ENCODE measurements at regions not wholly inside any gene's neighbourhood (a gene's known extent, or its start where the extent isn't known, plus 50 kb on each side); places are given as distances from the start of the nearest gene placed in this dataset.

DNA sequence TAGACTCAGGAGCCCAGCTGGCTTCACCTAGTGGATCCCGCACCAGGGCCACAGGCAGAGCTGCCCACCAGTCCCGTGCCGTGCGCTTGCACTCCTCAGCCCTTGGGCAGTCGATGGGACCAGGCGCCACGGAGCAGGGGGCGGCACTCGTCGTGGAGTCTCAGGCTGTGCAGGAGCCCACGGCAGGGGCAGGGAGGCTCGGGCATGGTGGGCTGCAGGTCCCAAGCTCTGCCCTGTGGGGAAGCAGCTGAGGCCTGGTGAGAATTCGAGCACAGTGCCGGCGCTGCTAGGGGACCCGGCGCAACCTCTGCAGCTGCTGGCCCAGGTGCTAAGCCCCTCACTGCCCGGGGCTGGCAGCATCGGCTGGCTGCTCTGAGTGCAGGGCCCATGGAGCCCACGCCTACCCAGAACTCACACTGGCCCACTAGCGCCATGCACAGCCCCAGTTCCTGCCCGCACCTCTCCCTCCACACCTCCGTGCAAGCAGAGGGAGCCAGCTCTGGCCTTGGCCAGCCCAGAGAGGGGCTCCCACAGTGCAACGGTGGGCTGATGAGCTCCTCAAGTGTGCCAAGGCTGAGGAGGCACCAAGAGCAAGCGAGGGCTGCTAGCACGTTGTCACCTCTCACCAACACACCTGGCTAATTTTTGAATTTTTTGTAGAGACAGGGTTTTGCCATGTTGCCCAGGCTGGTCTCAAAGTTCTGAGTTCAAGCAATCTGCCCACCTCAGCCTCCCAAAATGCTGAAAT lies 116.1 kb downstream of the SPTSSA start:
- TF ChIP-seq, protein P1, sequence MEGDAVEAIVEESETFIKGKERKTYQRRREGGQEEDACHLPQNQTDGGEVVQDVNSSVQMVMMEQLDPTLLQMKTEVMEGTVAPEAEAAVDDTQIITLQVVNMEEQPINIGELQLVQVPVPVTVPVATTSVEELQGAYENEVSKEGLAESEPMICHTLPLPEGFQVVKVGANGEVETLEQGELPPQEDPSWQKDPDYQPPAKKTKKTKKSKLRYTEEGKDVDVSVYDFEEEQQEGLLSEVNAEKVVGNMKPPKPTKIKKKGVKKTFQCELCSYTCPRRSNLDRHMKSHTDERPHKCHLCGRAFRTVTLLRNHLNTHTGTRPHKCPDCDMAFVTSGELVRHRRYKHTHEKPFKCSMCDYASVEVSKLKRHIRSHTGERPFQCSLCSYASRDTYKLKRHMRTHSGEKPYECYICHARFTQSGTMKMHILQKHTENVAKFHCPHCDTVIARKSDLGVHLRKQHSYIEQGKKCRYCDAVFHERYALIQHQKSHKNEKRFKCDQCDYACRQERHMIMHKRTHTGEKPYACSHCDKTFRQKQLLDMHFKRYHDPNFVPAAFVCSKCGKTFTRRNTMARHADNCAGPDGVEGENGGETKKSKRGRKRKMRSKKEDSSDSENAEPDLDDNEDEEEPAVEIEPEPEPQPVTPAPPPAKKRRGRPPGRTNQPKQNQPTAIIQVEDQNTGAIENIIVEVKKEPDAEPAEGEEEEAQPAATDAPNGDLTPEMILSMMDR (IDR thresholded peaks at IDR 0.05; ENCODE audit: low read depth, low read length, missing control alignments): no peak
- in situ Hi-C loops (cut with HindIII; ENCODE audit: low pct_ligation_motif_present, low sequenced_read_pairs): no loop called here
- H3K4me3 ChIP-seq (ENCODE audit: low read depth, low read length): no peak overlapping the region
- no peak overlapping the region for H3K27ac ChIP-seq
- H3K27me3 ChIP-seq (replicated peaks): no peaks in the 10 kb centered on the region
- no peak for DNase-seq
- no peaks in the 10 kb centered on the region for H3K36me3 ChIP-seq (replicated peaks)

DNA sequence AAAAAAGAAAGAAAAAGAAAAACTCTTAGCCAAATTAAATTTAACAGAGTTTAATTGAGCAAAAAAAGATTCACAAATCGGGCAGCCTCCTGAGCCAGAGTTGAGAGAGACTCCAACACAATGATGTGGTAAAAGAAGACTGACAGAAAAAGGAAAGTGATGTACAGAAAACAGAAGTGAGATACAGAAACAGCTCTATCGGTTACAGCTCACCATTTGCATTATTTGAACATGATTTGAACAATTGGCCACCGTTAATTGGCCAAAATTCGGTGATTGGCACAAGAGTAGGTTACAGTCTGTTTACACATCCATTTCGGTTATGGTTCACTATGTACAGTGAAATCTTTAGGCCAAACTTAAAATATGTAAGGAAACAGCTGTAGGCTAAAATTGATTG lies 117.7 kb downstream of the SPTSSA start:
- DNase-seq: no peak
- H3K36me3 ChIP-seq (replicated peaks): no peaks in the 10 kb centered on the region
- no peak overlapping the region for H3K27ac ChIP-seq
- H3K27me3 ChIP-seq (replicated peaks): no peaks in the 10 kb centered on the region
- no peak overlapping the region for H3K4me3 ChIP-seq (ENCODE audit: low read depth, low read length)
- in situ Hi-C loops (cut with HindIII; ENCODE audit: low pct_ligation_motif_present, low sequenced_read_pairs): no loop called here
- TF ChIP-seq, protein P1 (IDR thresholded peaks at IDR 0.05; ENCODE audit: low read depth, low read length, missing control alignments): no peak

DNA sequence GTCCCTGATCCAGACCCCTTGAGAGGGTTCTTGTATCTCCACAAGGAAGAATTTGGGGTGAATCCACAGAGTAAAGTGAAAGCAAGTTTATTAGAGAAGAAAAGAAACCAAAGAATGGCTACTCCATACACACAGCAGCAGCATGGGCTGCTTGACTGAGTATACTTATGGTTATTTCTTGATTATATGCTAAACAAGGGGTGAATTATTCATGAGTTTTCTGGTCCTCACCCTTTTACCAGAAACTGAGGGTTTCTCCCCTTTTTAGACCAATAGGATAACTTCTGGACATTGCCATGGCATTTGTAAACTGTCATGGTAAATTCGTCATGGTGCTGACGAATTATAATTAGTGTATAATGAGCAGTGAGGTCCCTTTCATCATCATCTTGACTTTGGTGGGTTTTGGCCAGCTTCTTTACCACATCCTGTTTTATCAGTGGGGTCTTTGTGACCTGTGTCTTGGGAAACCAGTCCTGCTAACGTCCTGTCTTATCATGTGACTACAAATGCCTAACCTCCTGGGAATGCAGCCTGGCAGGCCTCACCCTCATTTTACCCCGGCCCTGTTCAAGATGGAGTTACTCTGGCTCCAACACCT lies 121.9 kb downstream of the SPTSSA start:
- TF ChIP-seq, protein P1 (IDR thresholded peaks at IDR 0.05; ENCODE audit: low read depth, low read length, missing control alignments): no peak
- in situ Hi-C loops (cut with HindIII; ENCODE audit: low pct_ligation_motif_present, low sequenced_read_pairs): no loop called here
- no peak for DNase-seq

GRCh38 chr14:34338056-34338455 lies 124.0 kb downstream of the SPTSSA start:
- Histone ChIP-seq H3K36me3 (replicated peaks) (no peaks in the 10 kb centered on the region), H3K27me3 (replicated peaks) (no peaks in the 10 kb centered on the region), H3K27ac (no peak overlapping the region), H3K4me3 (ENCODE audit: low read depth, low read length) (no peak overlapping the region)
- no peak for DNase-seq
- TF ChIP-seq, protein P1 (IDR thresholded peaks at IDR 0.05; ENCODE audit: low read depth, low read length, missing control alignments): no peak
- in situ Hi-C loops (cut with HindIII; ENCODE audit: low pct_ligation_motif_present, low sequenced_read_pairs): no loop called here

More for the DNA sequence above, 121.9 kb downstream of the SPTSSA start:
- Histone ChIP-seq H3K27me3 (replicated peaks) (no peaks in the 10 kb centered on the region), H3K36me3 (replicated peaks) (no peaks in the 10 kb centered on the region), H3K27ac (no peak overlapping the region), H3K4me3 (ENCODE audit: low read depth, low read length) (no peak overlapping the region)

GRCh38 chr14:34336501-34336900 lies 125.5 kb downstream of the SPTSSA start:
- H3K4me3 ChIP-seq (ENCODE audit: low read depth, low read length): no peak overlapping the region
- no peaks in the 10 kb centered on the region for H3K27me3 ChIP-seq (replicated peaks)
- DNase-seq: no peak
- in situ Hi-C loops (cut with HindIII; ENCODE audit: low pct_ligation_motif_present, low sequenced_read_pairs): no loop called here
- TF ChIP-seq, protein P1 (IDR thresholded peaks at IDR 0.05; ENCODE audit: low read depth, low read length, missing control alignments): no peak
- H3K36me3 ChIP-seq (replicated peaks): no peaks in the 10 kb centered on the region
- no peak overlapping the region for H3K27ac ChIP-seq

Data from brain microvascular endothelial cell (primary cell).